Karpas-422 (cell line): ENCODE measurements at regions not wholly inside any gene's neighbourhood (a gene's known extent, or its start where the extent isn't known, plus 50 kb on each side); places are given as distances from the start of the nearest gene placed in this dataset.
"Not testable (repeated sequence)": the region's sequence is repeated elsewhere in the genome, so short reads cannot be mapped to it uniquely, and the experiment has no call there.

Experiments
- DNase-seq: peaks from one replicate; pipeline ENCODE4 v3.0.0-alpha.2; 2015
- H2AFZ ChIP-seq: fragments of 200-600 bp; sonication (generic); 2 replicates; pipeline ENCODE4 v1.6.1; 2014; ENCODE audit warnings: antibody characterized with exemption, low read length, mixed read lengths
- H3K27ac ChIP-seq: fragments of 200-600 bp; sonication (generic); 2 replicates; pipeline ENCODE4 v1.5.1; 2014; ENCODE audit warnings: mild to moderate bottlenecking, low read length, moderate library complexity
- H3K27me3 ChIP-seq: fragments of 200-600 bp; sonication (generic); 2 replicates; pipeline ENCODE4 v1.6.1; 2014; ENCODE audit warnings: low read length, mixed read lengths
- H3K36me3 ChIP-seq: fragments of 200-600 bp; sonication (generic); 2 replicates; pipeline ENCODE4 v1.6.1; 2014; ENCODE audit warnings: low read length, mixed read lengths; ENCODE audit not compliant: insufficient read depth
- H3K4me1 ChIP-seq: fragments of 200-600 bp; sonication (generic); 2 replicates; pipeline ENCODE4 v1.6.1; 2014; ENCODE audit warnings: mild to moderate bottlenecking, low read length, mixed read lengths
- H3K4me2 ChIP-seq: fragments of 200-600 bp; sonication (generic); 2 replicates; pipeline ENCODE4 v1.6.1; 2014; ENCODE audit warnings: low read length, low read depth, mild to moderate bottlenecking; ENCODE audit not compliant: poor library complexity, severe bottlenecking
- H3K4me3 ChIP-seq: fragments of 200-600 bp; sonication (generic); 2 replicates; pipeline ENCODE4 v1.5.1; 2014; ENCODE audit warnings: mild to moderate bottlenecking, antibody characterized with exemption, low read length, mixed read lengths
- H3K79me2 ChIP-seq: fragments of 200-600 bp; sonication (generic); 2 replicates; pipeline ENCODE4 v1.6.1; 2014; ENCODE audit warnings: mild to moderate bottlenecking, low read length, mixed read lengths
- H3K9ac ChIP-seq: fragments of 200-600 bp; sonication (generic); 2 replicates; pipeline ENCODE4 v1.6.0; 2014; ENCODE audit warnings: low read length
- H3K9me2 ChIP-seq: fragments of 200-600 bp; sonication (generic), shearing (Covaris generic); replicated peaks from 2 replicates; pipeline ENCODE4 v1.6.0; 2014; ENCODE audit warnings: mild to moderate bottlenecking, low read length, moderate library complexity; ENCODE audit not compliant: insufficient read depth
- H3K9me3 ChIP-seq: fragments of 300-700, 200-600 bp; sonication (generic); 2 replicates; pipeline ENCODE4 v1.6.1; 2014; ENCODE audit warnings: low read length, mixed read lengths
- H4K20me1 ChIP-seq: fragments of 200-600 bp; sonication (generic); 2 replicates; pipeline ENCODE4 v1.6.1; 2014; ENCODE audit warnings: mild to moderate bottlenecking, antibody characterized with exemption, low read length, low read depth; ENCODE audit not compliant: insufficient read depth

DNA sequence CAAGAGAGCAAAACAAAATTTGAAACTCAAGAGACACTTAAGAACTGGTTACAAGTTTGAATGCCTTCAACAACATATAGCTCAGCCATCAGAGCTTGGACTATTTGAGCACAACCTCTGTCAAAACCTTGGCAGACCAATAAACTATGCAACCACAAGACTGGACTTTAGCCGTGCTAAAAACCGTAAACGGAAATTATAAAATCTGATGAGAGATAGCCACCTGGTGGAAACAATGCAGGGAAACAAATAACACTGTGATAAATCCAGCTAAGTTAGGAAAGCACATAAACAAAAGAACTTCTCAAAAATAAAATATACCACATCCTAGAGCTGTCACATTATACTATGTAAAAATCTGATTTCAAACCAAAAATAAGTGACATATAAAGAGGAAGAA, 1074.2 kb upstream of the NOVA1 start:
- Histone ChIP-seq H4K20me1 (no peaks in the 10 kb centered on the region), H3K9me3 (peaks cover 53% of the 10 kb centered on the region), H3K36me3 (no peaks in the 10 kb centered on the region), H3K27me3 (no peaks in the 10 kb centered on the region), H3K9ac (no peak overlapping the region), H2AFZ (no peak overlapping the region), H3K4me2 (no peak overlapping the region), H3K4me1 (no peaks in the 10 kb centered on the region), H3K79me2 (no peaks in the 10 kb centered on the region), H3K9me2 (no peaks in the 10 kb centered on the region), H3K4me3 (no peak overlapping the region), H3K27ac (no peak overlapping the region)
- no peak for DNase-seq

DNA sequence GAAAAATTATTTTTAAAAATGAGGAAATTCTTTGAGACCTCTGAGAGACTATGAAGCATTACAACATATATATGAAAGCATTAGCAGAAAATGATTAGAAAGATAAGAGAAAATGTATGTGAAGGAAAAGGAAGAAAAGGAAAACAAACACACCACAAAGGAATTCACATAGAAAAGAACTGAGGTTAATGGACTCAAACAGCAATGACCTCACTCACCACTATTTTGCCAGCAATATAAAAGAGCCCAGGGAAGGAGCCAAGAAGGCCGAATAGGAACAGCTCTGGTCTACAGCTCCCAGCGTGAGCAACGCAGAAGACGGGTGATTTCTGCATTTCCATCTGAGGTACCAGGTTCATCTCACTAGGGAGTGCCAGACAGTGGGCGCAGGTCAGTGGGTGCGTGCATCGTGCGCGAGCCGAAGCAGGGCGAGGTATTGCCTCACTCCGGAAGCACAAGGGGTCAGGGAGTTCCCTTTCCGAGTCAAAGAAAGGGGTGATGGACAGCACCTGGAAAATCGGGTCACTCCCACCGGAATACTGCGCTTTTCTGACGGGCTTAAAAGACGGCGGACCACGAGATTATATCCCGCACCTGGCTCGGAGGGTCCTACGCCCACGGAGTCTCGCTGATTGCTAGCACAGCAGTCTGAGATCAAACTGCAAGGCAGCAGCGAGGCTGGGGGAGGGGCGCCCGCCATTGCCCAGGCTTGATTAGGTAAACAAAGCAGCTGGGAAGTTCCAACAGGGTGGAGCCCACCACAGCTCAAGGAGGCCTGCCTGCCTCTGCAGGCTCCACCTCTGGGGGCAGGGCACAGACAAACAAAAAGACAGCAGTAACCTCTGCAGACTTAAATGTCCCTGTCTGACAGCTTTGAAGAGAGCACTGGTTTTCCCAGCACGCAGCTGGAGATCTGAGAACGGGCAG, 1075.2 kb upstream of the NOVA1 start:
- not testable (repeated sequence) for H3K9me2 ChIP-seq, H4K20me1 ChIP-seq, H3K27me3 ChIP-seq, H3K36me3 ChIP-seq, H3K79me2 ChIP-seq, H3K4me2 ChIP-seq, H3K4me3 ChIP-seq, H2AFZ ChIP-seq, H3K27ac ChIP-seq, H3K4me1 ChIP-seq, H3K9ac ChIP-seq, DNase-seq
- peaks cover 45% of the 10 kb centered on the region for H3K9me3 ChIP-seq

DNA sequence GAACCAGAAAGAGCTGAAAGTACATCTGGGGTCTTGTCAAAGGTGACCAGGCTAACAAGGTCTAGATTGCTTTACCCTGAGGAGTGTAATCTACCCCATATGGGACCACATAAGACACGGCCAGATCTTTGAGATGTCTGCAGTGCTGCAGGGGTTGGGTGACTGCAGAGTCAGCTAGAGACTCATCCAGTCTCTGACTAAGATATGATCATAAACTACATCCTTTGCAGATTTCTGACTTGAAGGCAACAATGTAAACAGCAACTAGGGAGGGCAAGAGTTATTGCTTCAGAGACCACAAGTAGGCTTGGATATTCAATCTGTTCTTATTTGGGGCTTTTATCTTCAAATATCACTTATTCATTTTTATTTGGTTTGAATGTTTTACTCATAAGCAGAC, 1080.5 kb upstream of the FOXG1 start:
- H3K9ac ChIP-seq, result no peak overlapping the region
- no peak overlapping the region for H2AFZ ChIP-seq
- H3K27ac ChIP-seq, result no peak overlapping the region
- no peaks in the 10 kb centered on the region for H3K79me2 ChIP-seq
- no peaks in the 10 kb centered on the region for H3K36me3 ChIP-seq
- H3K9me2 ChIP-seq, result no peaks in the 10 kb centered on the region
- H3K27me3 ChIP-seq, result no peaks in the 10 kb centered on the region
- no peak overlapping the region for H3K4me2 ChIP-seq
- no peaks in the 10 kb centered on the region for H4K20me1 ChIP-seq
- H3K4me1 ChIP-seq, result no peaks in the 10 kb centered on the region
- H3K9me3 ChIP-seq, result peaks cover 54% of the 10 kb centered on the region
- H3K4me3 ChIP-seq, result no peak overlapping the region
- DNase-seq, result no peak

DNA sequence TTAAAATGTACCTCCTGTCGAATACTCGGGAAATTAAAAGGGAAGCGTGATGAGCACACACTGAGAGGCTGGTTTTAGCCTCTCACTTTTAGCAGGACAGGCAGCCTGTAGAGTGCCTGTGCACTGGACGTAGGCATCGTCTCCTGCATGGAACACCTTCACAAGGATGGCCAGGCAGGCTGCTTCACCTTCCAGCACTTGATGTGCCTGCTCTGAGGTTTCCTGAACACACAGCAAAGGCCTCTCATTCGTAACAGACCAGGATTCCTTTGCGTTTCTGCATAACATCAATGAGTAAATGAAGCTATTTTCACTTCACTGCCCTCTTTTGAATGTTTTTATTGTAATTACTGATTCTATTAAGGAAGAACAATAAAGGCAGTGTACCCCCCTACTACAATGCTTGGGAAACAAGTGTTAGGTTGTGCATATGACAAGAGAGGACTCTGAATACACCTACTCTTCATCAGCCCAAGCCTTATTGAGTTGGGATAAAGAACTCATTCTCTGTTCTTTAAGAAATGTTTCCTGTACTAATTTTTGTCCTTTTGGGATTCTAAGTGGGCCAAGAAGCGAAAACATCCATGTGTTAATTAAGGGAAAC, 1077.6 kb upstream of the FOXG1 start:
- no peak overlapping the region for H3K27ac ChIP-seq
- no peak overlapping the region for H3K9ac ChIP-seq
- H3K4me1 ChIP-seq, result no peaks in the 10 kb centered on the region
- peaks cover 41% of the 10 kb centered on the region for H3K9me3 ChIP-seq
- H3K79me2 ChIP-seq, result no peaks in the 10 kb centered on the region
- no peaks in the 10 kb centered on the region for H3K9me2 ChIP-seq
- H3K36me3 ChIP-seq, result no peaks in the 10 kb centered on the region
- H3K27me3 ChIP-seq, result no peaks in the 10 kb centered on the region
- H2AFZ ChIP-seq, result no peak overlapping the region
- no peaks in the 10 kb centered on the region for H4K20me1 ChIP-seq
- no peak overlapping the region for H3K4me3 ChIP-seq
- no peak for DNase-seq
- H3K4me2 ChIP-seq, result no peak overlapping the region

DNA sequence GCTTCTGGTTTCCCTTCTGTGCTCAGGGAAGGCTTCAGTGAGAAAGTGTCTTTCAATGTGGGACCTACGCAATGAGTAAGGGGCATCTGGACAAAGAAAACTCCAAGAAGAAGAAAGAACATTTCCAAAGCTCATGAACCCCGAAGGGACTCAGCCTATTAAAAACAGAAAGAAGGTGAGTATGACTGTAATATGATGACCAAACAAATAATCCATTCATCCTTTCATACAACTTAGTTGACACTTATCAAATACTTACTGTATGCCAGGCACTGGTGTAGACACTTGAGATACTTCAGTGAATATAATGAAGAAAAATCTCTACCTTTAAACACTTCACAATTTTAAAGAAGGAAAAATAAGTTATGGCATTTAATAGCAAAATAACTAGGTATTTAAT, 1054.2 kb upstream of the FOXG1 start:
- no peak for DNase-seq
- Histone ChIP-seq H3K36me3 (no peaks in the 10 kb centered on the region), H2AFZ (no peak overlapping the region), H3K9me2 (no peaks in the 10 kb centered on the region; the same call in 1 of the 2 replicates), H4K20me1 (no peaks in the 10 kb centered on the region), H3K27ac (no peak overlapping the region), H3K9me3 (peaks cover 78% of the 10 kb centered on the region), H3K9ac (no peak overlapping the region), H3K4me1 (no peaks in the 10 kb centered on the region), H3K79me2 (no peaks in the 10 kb centered on the region), H3K27me3 (no peaks in the 10 kb centered on the region), H3K4me2 (no peak overlapping the region), H3K4me3 (no peak overlapping the region)

DNA sequence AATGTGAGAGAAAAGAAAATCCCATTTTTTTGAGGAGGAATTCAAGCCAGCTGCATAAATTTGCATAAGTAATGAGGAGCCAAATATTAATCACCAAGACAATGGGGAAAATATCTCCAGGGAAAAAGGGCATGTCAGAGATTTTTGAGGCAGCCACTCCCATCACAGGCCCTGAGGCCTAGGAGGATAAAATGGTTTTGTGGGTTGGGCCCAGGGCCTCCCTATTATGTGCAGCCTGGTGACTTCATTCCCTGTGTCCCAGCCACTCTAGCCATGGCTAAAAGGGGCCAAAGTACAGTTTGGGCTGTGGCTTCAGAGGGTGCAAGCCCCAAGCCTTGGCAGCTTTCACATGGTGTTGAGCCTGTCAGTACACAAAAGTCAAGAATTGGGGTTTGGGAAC, 1051.0 kb upstream of the FOXG1 start:
- Histone ChIP-seq H3K4me1 (no peaks in the 10 kb centered on the region), H3K4me3 (no peak overlapping the region)

DNA sequence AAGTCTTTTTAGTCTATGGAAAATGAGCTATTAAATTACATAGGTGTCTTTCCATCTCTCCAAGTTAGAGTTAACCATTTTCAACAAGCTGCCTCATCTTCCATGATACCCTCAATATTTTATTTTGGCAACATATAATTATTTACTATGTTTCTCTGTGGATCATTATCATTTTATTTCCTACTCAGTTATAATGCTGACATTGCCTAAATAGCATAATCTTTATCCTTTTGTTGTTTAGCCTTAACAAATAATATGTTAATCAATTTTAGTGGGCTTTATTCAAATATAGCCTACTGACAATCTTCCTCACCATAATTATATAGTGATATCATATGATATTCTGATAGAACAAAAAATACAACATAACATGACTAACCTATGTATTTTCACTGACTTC, 1044.8 kb upstream of the FOXG1 start:
- Histone ChIP-seq H3K9ac (no peak overlapping the region), H3K4me1 (no peaks in the 10 kb centered on the region), H3K4me3 (no peak overlapping the region), H3K79me2 (no peaks in the 10 kb centered on the region), H4K20me1 (no peaks in the 10 kb centered on the region), H3K9me2 (no peaks in the 10 kb centered on the region), H3K36me3 (no peaks in the 10 kb centered on the region), H3K9me3 (peaks cover 76% of the 10 kb centered on the region), H3K27me3 (no peaks in the 10 kb centered on the region), H3K27ac (no peak overlapping the region), H2AFZ (no peak overlapping the region), H3K4me2 (no peak overlapping the region)
- DNase-seq, result no peak

More for the DNA sequence above, 1051.0 kb upstream of the FOXG1 start:
- Histone ChIP-seq H3K4me2 (no peak overlapping the region), H2AFZ (no peak overlapping the region), H3K9me2 (no peaks in the 10 kb centered on the region), H3K36me3 (no peaks in the 10 kb centered on the region), H3K27me3 (no peaks in the 10 kb centered on the region), H3K27ac (no peak overlapping the region), H3K79me2 (no peaks in the 10 kb centered on the region), H4K20me1 (no peaks in the 10 kb centered on the region), H3K9ac (no peak overlapping the region), H3K9me3 (peaks cover 68% of the 10 kb centered on the region)
- DNase-seq, result no peak

DNA sequence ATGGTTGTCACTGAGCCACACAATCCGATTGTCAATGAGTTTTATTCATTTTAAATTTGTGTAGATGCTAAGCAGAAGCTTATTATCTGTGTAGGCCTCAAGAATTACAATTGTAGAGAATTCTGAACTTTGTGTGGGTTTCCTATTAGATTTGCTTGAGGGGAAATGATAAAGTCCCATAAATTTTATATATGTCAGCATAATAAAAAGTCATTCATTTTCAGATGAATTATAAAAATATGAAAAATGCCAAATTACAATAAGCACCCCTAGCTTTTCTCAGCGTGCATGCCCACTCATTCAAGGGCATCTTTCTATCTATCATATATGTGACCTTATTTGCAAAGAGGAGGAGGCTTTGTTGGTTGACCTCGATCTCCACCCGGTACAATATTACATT, 1041.1 kb upstream of the FOXG1 start:
- Histone ChIP-seq H3K4me1 (no peaks in the 10 kb centered on the region), H3K27ac (no peak overlapping the region), H3K9me3 (peaks cover 78% of the 10 kb centered on the region), H3K79me2 (no peaks in the 10 kb centered on the region), H3K9me2 (no peaks in the 10 kb centered on the region), H2AFZ (no peak overlapping the region), H3K4me2 (no peak overlapping the region), H3K27me3 (no peaks in the 10 kb centered on the region), H3K9ac (no peak overlapping the region), H4K20me1 (no peaks in the 10 kb centered on the region), H3K36me3 (no peaks in the 10 kb centered on the region), H3K4me3 (0 out of 2 replicates have a peak overlapping the region, but pooled peaks have one; percentile 9)
- no peak for DNase-seq
